ENCODE measurements at regions not wholly inside any gene's neighbourhood (a gene's known extent, or its start where the extent isn't known, plus 50 kb on each side); places are given as distances from the start of the nearest gene placed in this dataset.
"Not testable (repeated sequence)": the region's sequence is repeated elsewhere in the genome, so short reads cannot be mapped to it uniquely, and the experiment has no call there.

- no peak for DNase-seq
Measured at GRCh38 chr4:66355328-66355727, 685.0 kb upstream of the EPHA5 start.

DNA sequence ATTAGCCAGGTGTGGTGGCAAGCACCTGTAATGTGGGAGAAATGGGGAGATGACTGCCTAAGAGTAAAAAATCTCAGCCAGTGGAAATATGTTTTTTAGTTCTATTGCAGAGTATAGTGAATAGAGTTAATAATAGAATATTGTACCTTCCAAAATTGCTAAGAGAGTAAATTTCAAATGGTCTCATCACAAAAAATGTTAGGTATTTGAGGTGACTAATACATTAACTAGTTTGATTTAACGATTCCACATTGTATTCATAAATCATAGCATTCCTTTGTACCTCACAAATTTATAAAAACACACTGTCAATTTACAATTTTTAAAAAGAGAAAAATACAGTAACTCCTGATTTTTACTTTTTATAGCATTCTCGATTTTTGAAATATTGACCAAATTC lies 681.5 kb upstream of the EPHA5 start:
- DNase-seq: no peak

DNA sequence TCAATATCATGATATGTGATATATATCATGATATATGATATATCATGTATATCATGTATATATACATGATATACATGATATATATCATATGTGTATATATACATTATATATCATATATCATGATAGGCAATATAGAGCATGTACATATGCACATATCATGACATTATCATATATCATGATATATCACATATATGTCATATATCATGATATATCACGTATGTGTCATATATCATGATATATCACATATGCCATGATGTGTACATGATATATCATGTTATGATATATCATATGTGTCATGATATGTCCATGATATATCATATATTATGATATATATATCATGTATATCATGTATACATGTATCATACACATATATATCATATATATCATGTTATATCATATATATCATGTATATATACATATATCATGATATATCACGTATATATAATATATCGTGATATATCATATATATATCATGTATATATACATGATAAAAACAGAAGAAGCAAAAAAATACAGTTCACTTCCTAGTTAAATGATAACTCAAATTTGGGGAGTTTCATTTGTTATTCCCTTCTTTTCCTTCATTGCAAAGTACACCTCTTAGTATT lies 670.1 kb upstream of the EPHA5 start:
- DNase-seq: no peak

GRCh38 chr4:66339007-66339406 lies 668.7 kb upstream of the EPHA5 start:
- DNase-seq: no peak

DNA sequence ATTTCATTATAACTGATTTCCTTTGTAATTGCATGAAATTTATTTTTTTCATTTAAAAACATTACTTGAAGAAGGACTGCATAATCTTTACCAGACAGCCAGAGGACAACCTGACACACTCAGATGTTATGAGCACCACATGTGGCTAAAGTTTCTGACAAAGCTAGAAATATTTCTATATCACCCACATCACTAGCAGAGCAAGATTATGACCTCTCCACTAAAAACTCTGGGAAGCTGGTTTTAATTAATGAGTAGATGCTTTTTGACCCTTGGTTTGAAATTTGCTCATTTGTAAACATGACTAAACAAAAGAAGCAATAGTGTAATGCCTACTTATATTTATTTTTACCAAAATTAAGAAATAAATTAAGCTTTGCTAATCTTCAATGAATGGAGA lies 661.5 kb upstream of the EPHA5 start:
- no peak for DNase-seq

GRCh38 chr4:66330125-66330524 lies 659.8 kb upstream of the EPHA5 start:
- no peak for DNase-seq

DNA sequence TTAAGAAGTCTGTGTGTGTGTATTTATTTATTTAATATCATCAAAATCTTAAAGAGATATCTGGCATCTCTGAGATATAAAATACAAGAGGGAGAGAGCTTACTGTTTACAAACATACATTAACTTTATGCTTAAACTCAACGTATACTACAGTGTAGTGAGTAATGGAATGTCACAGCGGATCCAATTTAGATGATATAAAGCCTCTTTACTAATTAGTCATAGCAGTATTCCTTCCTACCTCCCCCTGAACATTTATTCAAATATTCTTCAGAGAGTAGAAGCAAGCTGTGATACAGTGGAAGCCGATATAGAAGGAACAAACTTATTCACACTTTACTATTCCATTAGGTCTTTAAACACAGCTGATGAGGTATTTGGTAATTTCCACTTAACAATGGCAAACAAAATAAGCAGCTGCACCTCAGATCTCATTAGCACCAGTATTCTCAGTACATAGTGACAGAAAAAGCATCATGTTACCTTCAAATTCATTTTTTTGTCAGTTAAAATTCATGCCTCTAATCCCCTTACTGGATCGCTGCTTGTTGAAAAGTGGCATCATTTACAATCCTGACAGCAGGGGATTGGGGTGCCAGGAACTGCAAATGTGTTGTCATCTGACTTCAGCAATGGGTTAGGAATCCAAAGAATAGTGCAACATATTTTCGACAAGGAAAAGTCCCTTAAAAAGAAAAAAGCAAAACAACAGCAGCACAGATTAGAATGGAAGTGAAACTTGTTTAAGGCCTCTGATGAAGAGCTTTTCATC lies 658.7 kb upstream of the EPHA5 start:
- DNase-seq: no peak

- no peak for DNase-seq
Measured at GRCh38 chr4:66307641-66308438, 637.6 kb upstream of the EPHA5 start.

DNA sequence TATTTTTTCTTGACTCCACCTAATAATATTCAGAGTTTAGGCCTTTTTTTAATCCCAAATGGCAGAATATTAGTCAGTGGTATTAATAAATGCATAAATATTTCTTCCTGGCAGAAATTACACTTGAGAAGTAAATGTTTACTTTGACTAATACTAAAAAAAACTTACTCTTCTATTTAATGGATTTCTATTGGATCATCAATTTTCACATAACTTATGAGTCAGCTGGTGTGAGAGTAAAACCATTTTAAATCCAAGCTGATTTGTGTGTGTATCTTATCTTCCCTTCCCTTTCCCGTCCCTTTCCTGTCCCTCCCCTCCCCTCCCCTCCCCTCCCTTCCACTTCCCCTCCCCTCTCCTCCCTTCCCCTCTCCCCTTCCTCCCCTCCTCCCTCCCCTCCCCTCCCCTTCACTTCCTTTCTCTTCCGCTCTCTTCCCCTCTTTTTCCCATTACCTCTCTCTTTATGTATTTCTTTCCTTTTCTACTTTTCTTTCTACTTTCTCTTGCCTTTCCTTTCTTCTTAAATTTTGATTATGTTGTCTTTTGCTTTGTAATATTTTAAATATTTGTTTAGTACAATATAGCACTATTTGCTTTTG lies 630.1 kb upstream of the EPHA5 start:
- no peak for DNase-seq

DNA sequence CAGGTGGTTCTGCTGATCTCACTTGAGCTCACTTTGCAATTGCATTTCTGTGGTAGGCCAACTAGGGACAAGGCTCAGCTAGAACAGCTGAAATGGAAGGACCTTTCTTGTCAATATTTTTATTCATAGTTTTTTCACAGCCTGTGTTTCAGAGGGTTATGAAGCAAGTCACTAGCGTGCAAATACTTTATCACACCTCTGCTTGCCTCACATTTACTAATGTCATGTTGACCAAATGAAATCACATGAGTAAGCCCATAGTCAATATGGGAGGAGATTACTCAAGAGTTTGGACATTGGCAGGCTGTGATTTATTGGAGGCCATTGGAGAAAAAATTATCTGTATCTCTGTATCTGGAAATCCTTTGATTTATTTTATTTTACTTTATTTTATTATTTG lies 628.3 kb upstream of the EPHA5 start:
- no peak for DNase-seq

GRCh38 chr4:66297703-66298102 lies 627.4 kb upstream of the EPHA5 start:
- no peak for DNase-seq

DNA sequence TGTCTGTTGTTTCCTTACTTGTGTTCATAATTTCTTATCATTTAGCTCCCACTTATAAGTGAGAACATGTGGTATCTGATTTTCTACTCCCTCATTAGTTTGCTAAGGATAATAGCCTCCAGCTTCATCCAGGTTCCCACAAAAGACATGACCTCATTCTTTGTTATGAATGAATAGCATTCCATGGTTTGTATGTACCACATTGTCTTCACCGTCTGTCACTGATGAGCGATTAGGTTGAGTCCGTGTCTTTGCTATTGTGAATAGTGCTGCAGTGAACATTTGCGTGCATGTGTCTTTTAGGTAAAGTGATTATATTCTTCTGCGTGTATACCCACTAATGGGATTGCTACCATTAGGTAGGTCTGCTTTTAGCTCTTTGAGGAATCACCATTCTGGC lies 624.3 kb upstream of the EPHA5 start:
- no peak for DNase-seq

DNA sequence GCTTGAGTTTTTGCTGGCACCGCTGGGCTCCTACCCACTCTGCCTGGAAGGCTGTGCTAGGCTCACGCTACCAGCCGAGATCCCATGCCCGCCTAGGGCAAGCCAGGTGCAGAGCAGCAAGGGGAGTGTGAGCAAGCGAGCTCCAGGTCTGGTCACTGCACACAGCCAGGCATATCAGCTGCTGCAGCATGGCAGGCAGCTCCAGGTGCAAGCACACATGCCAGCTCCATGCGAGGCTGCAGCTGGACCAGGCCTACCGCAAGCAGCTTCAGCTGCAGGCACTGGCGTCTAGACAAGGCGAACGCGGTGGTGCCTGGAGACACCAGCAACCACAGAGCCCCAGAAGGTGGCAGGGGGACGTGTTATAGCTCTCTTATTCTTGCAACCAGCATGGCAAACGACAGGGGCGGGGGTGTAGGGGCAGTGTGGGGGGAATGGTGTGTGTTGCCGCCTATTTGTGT lies 614.7 kb upstream of the EPHA5 start:
- DNase-seq: no peak

- DNase-seq: no peak
Measured at GRCh38 chr4:66279084-66279483, 608.8 kb upstream of the EPHA5 start.

GRCh38 chr4:66275411-66276038 lies 605.2 kb upstream of the EPHA5 start:
- no peak for DNase-seq

DNA sequence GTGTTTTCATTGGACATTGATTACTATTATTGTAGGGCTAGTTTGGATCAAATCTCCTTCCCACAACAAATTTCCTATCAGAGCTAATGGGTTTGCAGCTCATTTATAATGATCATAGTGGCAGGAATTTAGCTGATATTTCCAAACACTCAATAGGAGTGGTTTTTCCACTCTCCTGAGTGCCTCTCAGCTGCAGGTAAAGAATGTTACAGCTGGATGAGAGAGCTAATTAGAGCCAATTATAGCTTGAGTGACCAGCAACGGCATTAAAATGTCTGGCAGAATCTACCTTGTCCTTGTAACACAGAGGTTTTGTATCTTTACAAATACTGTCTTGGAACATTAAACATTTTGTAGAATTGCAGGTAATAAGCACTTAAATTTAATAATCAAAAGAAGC lies 602.8 kb upstream of the EPHA5 start:
- no peak for DNase-seq

GRCh38 chr4:66270356-66270755 lies 600.1 kb upstream of the EPHA5 start:
- not testable (repeated sequence) for DNase-seq

GRCh38 chr4:66266554-66266953 lies 596.3 kb upstream of the EPHA5 start:
- DNase-seq: not testable (repeated sequence)

- DNase-seq: no peak
Measured at GRCh38 chr4:66266035-66266434, 595.7 kb upstream of the EPHA5 start.

DNA sequence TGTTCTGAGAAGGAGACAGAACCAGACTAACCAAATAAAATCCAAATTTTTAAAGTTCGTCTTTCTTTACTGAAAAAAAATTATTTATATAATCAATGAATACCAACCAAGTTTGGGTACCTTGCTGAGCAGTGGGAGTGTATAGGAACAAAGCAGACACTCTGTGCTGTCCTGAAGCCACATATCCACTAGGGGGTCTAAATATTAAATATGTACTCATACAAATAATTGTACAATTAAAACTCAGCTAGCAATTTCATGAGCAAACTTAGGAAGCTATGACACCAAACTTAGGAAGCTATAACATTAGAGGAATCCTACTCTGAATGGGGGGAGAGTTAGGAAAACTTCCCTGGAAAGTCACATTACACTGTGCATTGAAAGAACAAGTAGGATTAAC lies 582.0 kb upstream of the EPHA5 start:
- no peak for DNase-seq

DNA sequence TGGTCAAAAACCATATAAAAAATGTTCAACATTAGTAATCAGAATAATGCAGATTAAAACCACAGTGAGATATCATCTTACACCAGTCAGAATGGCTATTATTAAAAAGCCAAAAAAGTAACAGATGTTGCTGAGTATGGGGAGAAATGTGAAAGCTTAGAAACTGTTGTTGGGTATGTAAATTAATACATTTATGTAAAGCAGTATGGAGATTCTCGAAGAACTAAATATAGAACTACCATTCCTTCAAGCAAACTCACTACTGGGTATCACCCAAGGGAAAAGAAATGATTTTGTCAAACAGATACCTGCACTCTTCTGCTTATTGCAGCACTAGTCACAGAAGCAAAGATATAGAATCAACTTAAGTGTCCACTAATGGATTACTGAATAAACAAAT lies 576.4 kb upstream of the EPHA5 start:
- DNase-seq: no peak

DNA sequence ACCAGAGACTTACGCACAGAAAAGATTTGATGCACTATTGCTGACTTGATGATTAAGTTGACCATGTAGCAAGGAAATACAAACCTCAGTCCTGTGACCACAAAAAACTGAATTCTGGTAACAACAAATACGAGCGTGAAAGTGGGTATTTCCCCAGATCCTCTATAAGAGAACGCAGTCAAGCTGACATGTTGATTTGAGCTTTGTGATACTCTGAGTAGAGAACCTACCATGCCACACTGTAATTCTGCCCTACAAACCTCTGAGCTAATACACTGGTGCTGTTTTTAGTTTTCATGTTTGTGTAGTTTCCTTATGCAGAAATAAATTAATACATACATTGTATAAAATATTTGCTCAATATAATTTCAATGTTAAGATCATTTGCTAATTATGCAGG lies 565.6 kb upstream of the EPHA5 start:
- DNase-seq: no peak

DNA sequence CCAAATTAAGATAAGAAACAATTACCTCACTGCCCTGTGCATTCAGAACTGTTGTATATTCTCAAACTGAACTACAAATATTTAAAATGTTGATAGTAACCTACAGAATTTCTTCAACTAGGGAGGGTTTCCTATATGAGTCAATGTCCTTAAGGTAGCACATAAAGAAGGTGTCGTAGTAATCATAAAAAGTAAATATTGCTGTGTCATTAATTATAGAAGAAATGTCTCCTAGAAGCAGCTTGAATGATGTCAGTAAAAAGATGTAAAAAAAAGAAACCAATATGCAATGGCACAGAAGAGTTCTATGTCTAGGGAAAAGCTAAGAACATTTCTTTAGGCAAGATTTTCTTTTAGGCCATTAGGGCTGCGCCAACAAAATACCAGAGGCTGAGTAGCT lies 559.6 kb upstream of the EPHA5 start:
- no peak for DNase-seq
